Liver (tissue), 8 donors: ENCODE measurements at regions not wholly inside any gene's neighbourhood (a gene's known extent, or its start where the extent isn't known, plus 50 kb on each side); places are given as distances from the start of the nearest gene placed in this dataset.
"Not testable (repeated sequence)": the region's sequence is repeated elsewhere in the genome, so short reads cannot be mapped to it uniquely, and the experiment has no call there.

Source experiments
- DNase-seq: peaks from one replicate; pipeline ENCODE4 v3.0.0-alpha.2; 2017; ENCODE audit warnings: low spot score
- H3K27ac ChIP-seq, 2 donors: one replicate each; pipeline ENCODE4 v1.7.0; 2013; ENCODE audit warnings: inconsistent platforms in 2 of 2, low read length in 2 of 2, control low read depth in 1 of 2, low read depth in 1 of 2, mild to moderate bottlenecking in 1 of 2
- H3K27me3 ChIP-seq, 4 donors: one replicate each; pipeline versions ENCODE4 v1.6.1 to v1.7.0; 2013; ENCODE audit warnings: low read length in 3 of 4, inconsistent platforms in 1 of 4, mild to moderate bottlenecking in 1 of 4, moderate library complexity in 1 of 4; ENCODE audit not compliant: control insufficient read depth in 4 of 4, insufficient read depth in 4 of 4
- H3K36me3 ChIP-seq, 4 donors: one replicate each; pipeline versions ENCODE4 v1.6.1 to v1.7.0; 2013; ENCODE audit warnings: low read length in 3 of 4, mild to moderate bottlenecking in 3 of 4, low read depth in 1 of 4, moderate library complexity in 1 of 4; ENCODE audit not compliant: control insufficient read depth in 4 of 4, insufficient read depth in 3 of 4
- H3K4me1 ChIP-seq, 4 donors: one replicate each; pipeline versions ENCODE4 v1.6.1 to v1.7.0; 2013; ENCODE audit warnings: low read length in 3 of 4, mild to moderate bottlenecking in 3 of 4, moderate library complexity in 1 of 4; ENCODE audit not compliant: control insufficient read depth in 4 of 4, insufficient read depth in 4 of 4
- H3K4me3 ChIP-seq, 3 donors: one replicate each; pipeline versions ENCODE4 v1.6.1 to v1.7.0; 2013; ENCODE audit warnings: low read length in 3 of 3, control low read depth in 1 of 3, low read depth in 1 of 3, mild to moderate bottlenecking in 1 of 3
- H3K9ac ChIP-seq, 2 donors: one replicate each; pipeline ENCODE4 v1.7.0; 2013; ENCODE audit warnings: low read length in 2 of 2, mild to moderate bottlenecking in 2 of 2, moderate library complexity in 2 of 2, control low read depth in 1 of 2, low read depth in 1 of 2
- H3K9me3 ChIP-seq, 4 donors: one replicate each; pipeline versions ENCODE4 v1.6.1 to v1.7.0; 2013; ENCODE audit warnings: low read length in 3 of 4; ENCODE audit not compliant: control insufficient read depth in 4 of 4
- ATF3 ChIP-seq: IDR thresholded peaks from 2 replicates; pipeline ENCODE4 v1.6.1; 2016; ENCODE audit warnings: antibody characterized with exemption
- CTCF ChIP-seq: fragments of 150-350 bp; IDR thresholded peaks from 2 replicates; pipeline ENCODE4 v1.5.1; 2017; ENCODE audit warnings: improper control_type of control experiment, low read depth, low read length; ENCODE audit not compliant: missing input control
- EGR1 ChIP-seq, 2 donors: IDR thresholded peaks; 2 replicates each; pipeline ENCODE4 v1.6.1; 2016 to 2018; ENCODE audit warnings: antibody characterized with exemption in 2 of 2, low read depth in 2 of 2
- FOXA1 ChIP-seq: IDR thresholded peaks from 2 replicates; pipeline ENCODE4 v1.6.1; 2016; ENCODE audit warnings: antibody characterized with exemption
- FOXA2 ChIP-seq: IDR thresholded peaks from 2 replicates; pipeline ENCODE4 v1.6.1; 2016; ENCODE audit warnings: antibody characterized with exemption
- GABPA ChIP-seq, 2 donors: IDR thresholded peaks in 1 of 2; conservative IDR thresholded peaks in 1 of 2; 2 replicates each; pipeline ENCODE4 v1.6.1; 2016; ENCODE audit warnings: antibody characterized with exemption in 2 of 2, mild to moderate bottlenecking in 1 of 2, moderate library complexity in 1 of 2
- HNF4A ChIP-seq, 2 donors: conservative IDR thresholded peaks; 2 replicates each; pipeline ENCODE4 v1.6.1; 2016; ENCODE audit warnings: antibody characterized with exemption in 2 of 2, mild to moderate bottlenecking in 2 of 2
- HNF4G ChIP-seq: IDR thresholded peaks from 2 replicates; pipeline ENCODE4 v1.6.1; 2016; ENCODE audit warnings: antibody characterized with exemption
- JUND ChIP-seq, 2 donors: IDR thresholded peaks; 2 replicates each; pipeline ENCODE4 v1.6.1; 2016; ENCODE audit warnings: antibody characterized with exemption in 2 of 2
- RAD21 ChIP-seq, 2 donors: IDR thresholded peaks; 2 replicates each; pipeline ENCODE4 v1.6.1; 2016; ENCODE audit warnings: antibody characterized with exemption in 2 of 2, mild to moderate bottlenecking in 2 of 2
- REST ChIP-seq: IDR thresholded peaks from 2 replicates; pipeline ENCODE4 v1.6.1; 2016; ENCODE audit warnings: antibody characterized with exemption, mild to moderate bottlenecking
- RXRA ChIP-seq, 2 donors: IDR thresholded peaks; 2 replicates each; pipeline ENCODE4 v1.6.1; 2017 to 2018; ENCODE audit warnings: antibody characterized with exemption in 2 of 2, mild to moderate bottlenecking in 1 of 2
- SP1 ChIP-seq: IDR thresholded peaks from 2 replicates; pipeline ENCODE4 v1.6.1; 2018; ENCODE audit warnings: antibody characterized with exemption, mild to moderate bottlenecking
- TAF1 ChIP-seq: conservative IDR thresholded peaks from 2 replicates; pipeline ENCODE4 v1.6.1; 2016; ENCODE audit warnings: antibody characterized with exemption, mild to moderate bottlenecking
- YY1 ChIP-seq: IDR thresholded peaks from 2 replicates; pipeline ENCODE4 v1.6.1; 2016; ENCODE audit warnings: antibody characterized with exemption, mild to moderate bottlenecking
- ZBTB33 ChIP-seq: IDR thresholded peaks from 2 replicates; pipeline ENCODE4 v1.6.1; 2016; ENCODE audit warnings: antibody characterized with exemption
- WGBS: extraction: QIAGEN DNeasy Blood & Tissue Kit; methylation state at CpG from one replicate; pipeline ENCODE4 v1.1.7; 2013; 5-methylcytosine and 5-hydroxymethylcytosine counted together
- TF ChIP-seq, protein P1 (sequence below): IDR thresholded peaks from 2 replicates; pipeline ENCODE4 v1.6.1; 2016; ENCODE audit warnings: antibody characterized with exemption
- donor health status: healthy.
- donor health status: healthy.
- donor health status: healthy.
- donor health status: healthy.
- donor health status: healthy.

- no peak overlapping the region for H3K4me3 ChIP-seq
- no peaks in the 10 kb centered on the region for H3K36me3 ChIP-seq
- H3K9ac ChIP-seq: no peak overlapping the region
- no peaks in the 10 kb centered on the region for H3K4me1 ChIP-seq
- TF ChIP-seq REST: no peak
- TF ChIP-seq HNF4G: no peak
- no peak for TF ChIP-seq ATF3
- TF ChIP-seq GABPA (IDR thresholded peaks at IDR 0.05 in 1 of 2, conservative IDR thresholded peaks at IDR 0.05 in 1 of 2): no peak
- no peak for TF ChIP-seq YY1
- no peak for TF ChIP-seq SP1
- no peak for TF ChIP-seq EGR1 (IDR thresholded peaks at IDR 0.05; ENCODE audit: low read depth in 2 of 2)
- TF ChIP-seq, protein P1, sequence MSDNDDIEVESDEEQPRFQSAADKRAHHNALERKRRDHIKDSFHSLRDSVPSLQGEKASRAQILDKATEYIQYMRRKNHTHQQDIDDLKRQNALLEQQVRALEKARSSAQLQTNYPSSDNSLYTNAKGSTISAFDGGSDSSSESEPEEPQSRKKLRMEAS: no peak
- TF ChIP-seq RAD21 (IDR thresholded peaks at IDR 0.05): no peak
- no peak for TF ChIP-seq HNF4A (conservative IDR thresholded peaks at IDR 0.05)
- TF ChIP-seq RXRA (IDR thresholded peaks at IDR 0.05): no peak
- no peak for TF ChIP-seq TAF1
- no peak for TF ChIP-seq ZBTB33
- TF ChIP-seq FOXA2: no peak
- no peak for TF ChIP-seq CTCF
- TF ChIP-seq JUND (IDR thresholded peaks at IDR 0.05): no peak
- no peak for TF ChIP-seq FOXA1
- no peaks in the 10 kb centered on the region for H3K9me3 ChIP-seq
- H3K27ac ChIP-seq: no peak overlapping the region
- DNase-seq: no peak
- no peaks in the 10 kb centered on the region for H3K27me3 ChIP-seq
- WGBS: 33% methylated on average over 1 of the region's 1 CpG
These were observed 422.8 kb upstream of the PABPC4L start for GRCh38 chr4:134624365-134624764.

GRCh38 chr4:134622626-134623575 lies 421.3 kb upstream of the PABPC4L start:
- not testable (repeated sequence) for DNase-seq, H3K4me1 ChIP-seq, H3K4me3 ChIP-seq, H3K9me3 ChIP-seq, H3K36me3 ChIP-seq, H3K27me3 ChIP-seq, H3K9ac ChIP-seq, H3K27ac ChIP-seq
- 58% methylated on average over 13 of the region's 13 CpGs for WGBS
